ENCODE measurements at regions not wholly inside any gene's neighbourhood (a gene's known extent, or its start where the extent isn't known, plus 50 kb on each side); places are given as distances from the start of the nearest gene placed in this dataset.

GRCh38 chr6:115411756-115412155 is 648.9 kb downstream of the FRK start:
- ATAC-seq (replicated peaks; ENCODE audit: extremely low read depth, poor library complexity, severe bottlenecking) (no peak), DNase-seq (ENCODE audit: low spot score in 2 of 2) (no peak)
- peaks cover 4% of the 10 kb centered on the region for H3K9me3 Mint-ChIP-seq
- no peak overlapping the region for H3K4me3 Mint-ChIP-seq
- H3K36me3 Mint-ChIP-seq (ENCODE audit: insufficient read depth): no peaks in the 10 kb centered on the region
- H3K27ac Mint-ChIP-seq (ENCODE audit: low read depth): no peak overlapping the region
- H3K27me3 Mint-ChIP-seq: no peaks in the 10 kb centered on the region
- H3K4me1 Mint-ChIP-seq: no peaks in the 10 kb centered on the region

- Mint-ChIP-seq H3K4me3 (no peak overlapping the region), H3K4me1 (no peaks in the 10 kb centered on the region)
Observed at GRCh38 chr6:115404446-115404845, 656.2 kb downstream of the FRK start.

GRCh38 chr6:115398607-115399006 is 662.1 kb downstream of the FRK start:
- ATAC-seq (replicated peaks; ENCODE audit: extremely low read depth, poor library complexity, severe bottlenecking): no peak

More at GRCh38 chr6:115404446-115404845, 656.2 kb downstream of the FRK start:
- peaks cover 29% of the 10 kb centered on the region for H3K9me3 Mint-ChIP-seq
- peaks cover 1% of the 10 kb centered on the region for H3K36me3 Mint-ChIP-seq (ENCODE audit: insufficient read depth)
- DNase-seq (ENCODE audit: low spot score in 2 of 2) (no peak), ATAC-seq (replicated peaks; ENCODE audit: extremely low read depth, poor library complexity, severe bottlenecking) (no peak)
- no peaks in the 10 kb centered on the region for H3K27me3 Mint-ChIP-seq
- H3K27ac Mint-ChIP-seq (ENCODE audit: low read depth): no peak overlapping the region

GRCh38 chr6:115396112-115396906 is 664.4 kb downstream of the FRK start:
- ATAC-seq (replicated peaks; ENCODE audit: extremely low read depth, poor library complexity, severe bottlenecking) (no peak), DNase-seq (ENCODE audit: low spot score in 2 of 2) (no peak)
- no peaks in the 10 kb centered on the region for H3K4me1 Mint-ChIP-seq

More at GRCh38 chr6:115398607-115399006, 662.1 kb downstream of the FRK start:
- no peak overlapping the region for H3K4me3 Mint-ChIP-seq
- no peaks in the 10 kb centered on the region for H3K4me1 Mint-ChIP-seq
- H3K9me3 Mint-ChIP-seq: peaks cover 37% of the 10 kb centered on the region
- DNase-seq (ENCODE audit: low spot score in 2 of 2): no peak
- peaks cover 1% of the 10 kb centered on the region for H3K36me3 Mint-ChIP-seq (ENCODE audit: insufficient read depth)
- H3K27me3 Mint-ChIP-seq: no peaks in the 10 kb centered on the region
- no peak overlapping the region for H3K27ac Mint-ChIP-seq (ENCODE audit: low read depth)

GRCh38 chr6:115393821-115394220 is 666.9 kb downstream of the FRK start:
- no peak for DNase-seq (ENCODE audit: low spot score in 2 of 2)
- H3K4me1 Mint-ChIP-seq: no peaks in the 10 kb centered on the region
- H3K27ac Mint-ChIP-seq (ENCODE audit: low read depth): no peak overlapping the region
- no peak overlapping the region for H3K4me3 Mint-ChIP-seq
- ATAC-seq (replicated peaks; ENCODE audit: extremely low read depth, poor library complexity, severe bottlenecking): no peak
- H3K27me3 Mint-ChIP-seq: no peaks in the 10 kb centered on the region
- H3K9me3 Mint-ChIP-seq: peaks cover 38% of the 10 kb centered on the region
- H3K36me3 Mint-ChIP-seq (ENCODE audit: insufficient read depth): peaks cover 2% of the 10 kb centered on the region

More at GRCh38 chr6:115396112-115396906, 664.4 kb downstream of the FRK start:
- H3K27me3 Mint-ChIP-seq: no peaks in the 10 kb centered on the region
- H3K27ac Mint-ChIP-seq (ENCODE audit: low read depth): no peak overlapping the region
- peaks cover 38% of the 10 kb centered on the region for H3K9me3 Mint-ChIP-seq
- H3K4me3 Mint-ChIP-seq: no peak overlapping the region
- peaks cover 1% of the 10 kb centered on the region for H3K36me3 Mint-ChIP-seq (ENCODE audit: insufficient read depth)

GRCh38 chr6:115370202-115370601 is 690.5 kb downstream of the FRK start:
- H3K27ac Mint-ChIP-seq (ENCODE audit: low read depth): no peak overlapping the region
- ATAC-seq (replicated peaks; ENCODE audit: extremely low read depth, poor library complexity, severe bottlenecking): no peak

GRCh38 chr6:115365783-115366182 is 694.9 kb downstream of the FRK start:
- Mint-ChIP-seq H3K27ac (ENCODE audit: low read depth) (no peak overlapping the region), H3K4me1 (no peaks in the 10 kb centered on the region), H3K4me3 (no peak overlapping the region), H3K36me3 (ENCODE audit: insufficient read depth) (no peaks in the 10 kb centered on the region), H3K9me3 (peaks cover 12% of the 10 kb centered on the region), H3K27me3 (no peaks in the 10 kb centered on the region)
- ATAC-seq (replicated peaks; ENCODE audit: extremely low read depth, poor library complexity, severe bottlenecking) (no peak), DNase-seq (ENCODE audit: low spot score in 2 of 2) (no peak)

More at GRCh38 chr6:115370202-115370601, 690.5 kb downstream of the FRK start:
- H3K9me3 Mint-ChIP-seq: peaks cover 17% of the 10 kb centered on the region
- H3K36me3 Mint-ChIP-seq (ENCODE audit: insufficient read depth): no peaks in the 10 kb centered on the region
- H3K4me3 Mint-ChIP-seq: no peak overlapping the region
- no peaks in the 10 kb centered on the region for H3K27me3 Mint-ChIP-seq
- no peaks in the 10 kb centered on the region for H3K4me1 Mint-ChIP-seq
- DNase-seq (ENCODE audit: low spot score in 2 of 2): no peak

- H3K4me1 Mint-ChIP-seq: no peaks in the 10 kb centered on the region
- no peak overlapping the region for H3K27ac Mint-ChIP-seq (ENCODE audit: low read depth)
- ATAC-seq (replicated peaks; ENCODE audit: extremely low read depth, poor library complexity, severe bottlenecking) (no peak), DNase-seq (ENCODE audit: low spot score in 2 of 2) (no peak)
- H3K36me3 Mint-ChIP-seq (ENCODE audit: insufficient read depth): no peaks in the 10 kb centered on the region
- H3K4me3 Mint-ChIP-seq: no peak overlapping the region
- H3K9me3 Mint-ChIP-seq: peaks cover 18% of the 10 kb centered on the region
- H3K27me3 Mint-ChIP-seq: no peaks in the 10 kb centered on the region
Observed at GRCh38 chr6:115363379-115363778, 697.3 kb downstream of the FRK start.

GRCh38 chr6:115362234-115362633 is 698.5 kb downstream of the FRK start:
- Mint-ChIP-seq H3K4me1 (no peaks in the 10 kb centered on the region), H3K4me3 (no peak overlapping the region), H3K27me3 (no peaks in the 10 kb centered on the region), H3K27ac (ENCODE audit: low read depth) (no peak overlapping the region), H3K36me3 (ENCODE audit: insufficient read depth) (no peaks in the 10 kb centered on the region), H3K9me3 (peaks cover 18% of the 10 kb centered on the region)
- ATAC-seq (replicated peaks; ENCODE audit: extremely low read depth, poor library complexity, severe bottlenecking) (no peak), DNase-seq (ENCODE audit: low spot score in 2 of 2) (no peak)

GRCh38 chr6:115360602-115361325 is 699.9 kb downstream of the FRK start:
- Mint-ChIP-seq H3K27ac (ENCODE audit: low read depth) (no peak overlapping the region), H3K36me3 (ENCODE audit: insufficient read depth) (no peaks in the 10 kb centered on the region), H3K4me3 (no peak overlapping the region), H3K9me3 (peaks cover 23% of the 10 kb centered on the region), H3K4me1 (no peaks in the 10 kb centered on the region), H3K27me3 (no peaks in the 10 kb centered on the region)
- no peak for DNase-seq (ENCODE audit: low spot score in 2 of 2)
- ATAC-seq (replicated peaks; ENCODE audit: extremely low read depth, poor library complexity, severe bottlenecking): no peak

GRCh38 chr6:115358616-115359015 is 702.1 kb downstream of the FRK start:
- Mint-ChIP-seq H3K27me3 (no peaks in the 10 kb centered on the region), H3K36me3 (ENCODE audit: insufficient read depth) (no peaks in the 10 kb centered on the region), H3K4me3 (no peak overlapping the region), H3K9me3 (peaks cover 20% of the 10 kb centered on the region), H3K4me1 (no peaks in the 10 kb centered on the region), H3K27ac (ENCODE audit: low read depth) (no peak overlapping the region)
- no peak for DNase-seq (ENCODE audit: low spot score in 2 of 2)
- ATAC-seq (replicated peaks; ENCODE audit: extremely low read depth, poor library complexity, severe bottlenecking): no peak

- ATAC-seq (replicated peaks; ENCODE audit: extremely low read depth, poor library complexity, severe bottlenecking) (no peak), DNase-seq (ENCODE audit: low spot score in 2 of 2) (no peak)
- no peaks in the 10 kb centered on the region for H3K4me1 Mint-ChIP-seq
Observed at GRCh38 chr6:115356371-115356770, 704.3 kb downstream of the FRK start.

GRCh38 chr6:115323001-115323400 is 737.7 kb downstream of the FRK start:
- DNase-seq (ENCODE audit: low spot score in 2 of 2) (no peak), ATAC-seq (replicated peaks; ENCODE audit: extremely low read depth, poor library complexity, severe bottlenecking) (no peak)
- H3K27ac Mint-ChIP-seq (ENCODE audit: low read depth): no peak overlapping the region
- H3K36me3 Mint-ChIP-seq (ENCODE audit: insufficient read depth): no peaks in the 10 kb centered on the region
- no peaks in the 10 kb centered on the region for H3K4me1 Mint-ChIP-seq
- H3K27me3 Mint-ChIP-seq: no peaks in the 10 kb centered on the region
- H3K9me3 Mint-ChIP-seq: peaks cover 12% of the 10 kb centered on the region
- H3K4me3 Mint-ChIP-seq: no peak overlapping the region

More at GRCh38 chr6:115356371-115356770, 704.3 kb downstream of the FRK start:
- H3K4me3 Mint-ChIP-seq: no peak overlapping the region
- H3K9me3 Mint-ChIP-seq: peaks cover 20% of the 10 kb centered on the region
- no peaks in the 10 kb centered on the region for H3K36me3 Mint-ChIP-seq (ENCODE audit: insufficient read depth)
- H3K27ac Mint-ChIP-seq (ENCODE audit: low read depth): no peak overlapping the region
- H3K27me3 Mint-ChIP-seq: no peaks in the 10 kb centered on the region

Measured in central memory CD8-positive, alpha-beta T cell (primary cell).